Fibroblast of pulmonary artery (primary cell): ENCODE measurements at regions not wholly inside any gene's neighbourhood (a gene's known extent, or its start where the extent isn't known, plus 50 kb on each side); places are given as distances from the start of the nearest gene placed in this dataset.
"Not testable (repeated sequence)": the region's sequence is repeated elsewhere in the genome, so short reads cannot be mapped to it uniquely, and the experiment has no call there.

Experiments used
- DNase-seq: peaks from one replicate; pipeline ENCODE4 v3.0.0-alpha.2; 2010; ENCODE audit warnings: low read depth
- H3K4me3 ChIP-seq: replicated peaks from 2 replicates; pipeline ENCODE4 v1.5.1; 2011; ENCODE audit warnings: low read depth, mild to moderate bottlenecking, control low read depth, low read length, moderate library complexity
- CTCF ChIP-seq: IDR thresholded peaks from 2 replicates; pipeline ENCODE4 v1.5.1; 2011; ENCODE audit warnings: mild to moderate bottlenecking, control low read depth, low read length, inconsistent platforms; ENCODE audit errors: missing control alignments

- no peak overlapping the region for H3K4me3 ChIP-seq
Observed at GRCh38 chr6:158900663-158901312, 81.6 kb upstream of the EZR start.

GRCh38 chr6:158897236-158897635, 78.1 kb upstream of the EZR start:
- H3K4me3 ChIP-seq, result no peak overlapping the region
- no peak for DNase-seq
- no peak for TF ChIP-seq CTCF

More at GRCh38 chr6:158900663-158901312, 81.6 kb upstream of the EZR start:
- DNase-seq, result no peak
- TF ChIP-seq CTCF, result no peak

DNA sequence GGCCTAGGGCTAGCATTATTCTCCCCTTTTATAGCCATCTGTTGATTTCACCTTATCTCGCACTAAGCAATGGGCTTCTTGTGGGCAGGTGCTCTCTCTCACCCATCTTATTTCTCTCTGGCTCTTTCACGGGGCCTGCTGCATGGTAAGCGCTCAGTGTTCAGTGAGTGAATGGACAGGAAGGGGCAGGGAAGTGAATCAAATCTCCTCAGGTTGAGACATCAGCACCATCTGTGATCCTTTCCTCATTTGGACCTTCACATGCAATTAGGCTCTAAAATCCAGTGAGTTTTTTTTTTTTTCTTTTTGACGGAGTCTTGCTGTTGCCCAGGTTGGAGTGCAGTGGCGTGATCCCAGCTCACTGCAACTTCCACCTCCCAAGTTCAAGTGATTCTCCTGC, 76.5 kb upstream of the EZR start:
- no peak overlapping the region for H3K4me3 ChIP-seq
- no peak for DNase-seq
- TF ChIP-seq CTCF, result no peak

DNA sequence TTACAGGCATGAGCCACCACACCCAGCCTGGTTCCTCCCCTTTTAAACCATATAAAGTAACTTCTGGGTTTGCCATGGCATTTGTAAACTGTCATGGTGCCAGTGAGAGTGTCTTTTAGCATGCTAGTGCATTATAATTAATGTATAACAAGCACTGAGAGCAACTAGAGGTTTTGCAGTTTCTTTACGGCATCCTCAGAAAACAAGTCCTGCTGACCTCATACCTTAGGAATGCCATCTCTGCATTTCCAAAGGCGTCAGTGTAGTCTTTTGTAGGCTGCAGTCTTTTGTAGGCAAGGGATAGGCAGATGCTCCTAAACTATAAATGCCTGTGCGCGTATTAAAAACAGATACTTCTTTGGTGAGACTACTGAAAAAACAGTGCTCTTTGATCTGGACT, 75.0 kb upstream of the EZR start:
- DNase-seq, result peak; percentile 84
- no peak overlapping the region for H3K4me3 ChIP-seq
- TF ChIP-seq CTCF, result no peak

- no peak overlapping the region for H3K4me3 ChIP-seq
- TF ChIP-seq CTCF, result no peak
- DNase-seq, result no peak
Observed at GRCh38 chr6:158892266-158892665, 73.1 kb upstream of the EZR start.

GRCh38 chr6:158891560-158891959, 72.4 kb upstream of the EZR start:
- H3K4me3 ChIP-seq, DNase-seq: not testable (repeated sequence)

DNA sequence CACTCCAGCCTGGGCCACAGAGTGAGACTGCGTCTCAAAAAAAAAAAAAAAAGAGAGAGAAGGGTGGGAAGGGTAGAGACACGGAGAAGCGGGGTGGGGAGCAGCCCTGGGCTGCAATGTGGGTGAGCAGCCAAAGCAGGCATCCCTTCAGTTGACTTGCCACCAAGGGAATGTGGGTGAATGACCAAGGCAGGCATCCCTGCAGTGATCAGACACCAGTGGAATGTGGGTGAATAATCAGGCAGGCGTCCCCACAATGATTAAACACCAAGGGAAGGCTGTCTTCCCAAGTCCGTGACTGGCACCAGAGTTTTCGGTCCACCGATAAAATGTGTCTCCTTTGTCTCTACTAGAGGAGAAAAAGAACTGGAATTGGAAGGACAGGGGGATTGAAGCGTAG, 69.0 kb upstream of the EZR start:
- not testable (repeated sequence) for H3K4me3 ChIP-seq, DNase-seq

DNA sequence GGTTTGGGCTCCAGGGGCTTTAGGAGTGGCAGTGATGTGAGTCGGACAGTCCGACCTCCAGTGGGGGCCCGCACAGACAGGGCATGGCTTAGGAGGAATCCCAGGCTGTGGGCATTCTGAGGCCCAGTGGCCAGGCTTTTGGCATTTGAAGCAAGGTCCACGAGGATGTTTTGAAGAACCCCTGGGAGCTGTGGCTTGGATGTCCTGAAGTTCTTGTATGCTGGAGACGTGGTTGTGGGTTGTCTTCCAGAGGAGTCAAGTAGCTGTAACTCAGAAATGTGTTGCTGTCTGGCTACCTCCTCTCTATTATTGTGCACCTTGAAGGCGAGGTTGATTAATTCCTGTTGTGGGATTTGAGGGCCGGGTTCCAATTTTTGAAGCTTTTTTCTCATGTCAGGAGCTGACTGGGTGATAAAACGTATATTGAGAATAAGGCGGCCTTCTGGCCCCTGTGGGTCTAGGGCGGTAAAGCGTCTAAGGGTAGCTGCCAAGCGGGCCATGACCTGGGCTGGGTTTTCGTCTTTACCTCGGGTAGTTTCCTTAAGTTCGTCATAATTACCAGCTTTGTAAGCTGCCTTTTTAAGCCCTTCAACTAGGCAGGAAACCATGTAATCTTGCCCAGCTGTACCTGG, 67.3 kb upstream of the EZR start:
- not testable (repeated sequence) for DNase-seq, H3K4me3 ChIP-seq

GRCh38 chr6:158881884-158882283, 62.7 kb upstream of the EZR start:
- DNase-seq, result not testable (repeated sequence)

DNA sequence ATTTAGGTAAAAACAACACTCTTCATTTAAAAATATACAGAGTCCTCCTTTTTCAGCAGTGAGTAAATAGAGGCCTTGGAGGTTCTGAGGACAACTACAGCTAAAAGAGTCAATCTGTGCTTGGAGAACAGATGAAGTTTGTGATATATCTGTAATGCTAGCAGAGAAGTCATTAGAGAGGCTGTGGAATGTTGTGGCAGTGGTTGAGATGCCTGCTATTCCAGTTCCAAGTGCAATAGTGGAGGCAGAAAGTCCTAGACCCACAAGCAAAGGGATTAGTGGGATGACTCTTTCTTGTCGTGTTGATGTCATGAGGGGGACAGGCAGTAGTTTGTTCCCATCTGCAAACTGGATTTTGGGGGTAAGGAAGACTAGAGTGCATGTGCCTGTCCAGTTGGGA, 62.1 kb upstream of the EZR start:
- not testable (repeated sequence) for H3K4me3 ChIP-seq, DNase-seq

More at GRCh38 chr6:158881884-158882283, 62.7 kb upstream of the EZR start:
- H3K4me3 ChIP-seq, result not testable (repeated sequence)
